ENCODE measurements at regions not wholly inside any gene's neighbourhood (a gene's known extent, or its start where the extent isn't known, plus 50 kb on each side); places are given as distances from the start of the nearest gene placed in this dataset.

DNA sequence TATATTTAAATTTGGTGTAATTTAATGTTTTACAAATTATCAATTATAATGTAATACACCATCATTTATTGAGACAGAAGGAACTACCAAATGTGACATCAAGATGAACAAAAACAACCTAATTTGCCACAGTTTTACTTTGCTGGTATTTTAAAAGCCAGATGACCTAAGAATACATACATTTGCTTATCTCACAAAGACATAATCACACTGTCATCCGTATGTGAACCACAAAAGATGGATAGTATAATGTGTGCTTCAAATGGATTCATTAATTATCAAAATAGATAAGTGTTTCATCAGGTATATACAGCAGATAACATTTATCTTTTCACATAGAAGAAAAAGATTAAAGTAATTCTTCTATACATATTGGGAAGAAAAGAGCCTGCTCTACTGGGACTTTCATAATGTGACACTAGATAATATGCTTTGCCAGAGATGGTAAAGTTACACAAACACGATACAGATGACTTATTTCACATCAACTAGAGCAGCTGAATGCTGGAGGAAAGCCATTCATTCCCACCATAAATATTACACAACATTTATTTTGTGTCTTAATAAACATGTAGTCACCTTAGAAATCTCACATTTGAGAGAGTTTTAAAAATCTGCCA, 278.5 kb downstream of the ISL1 start:
- ATAC-seq (ENCODE audit: low read depth) (no peak), DNase-seq (no peak)
- intact Hi-C loops (cut with micrococcal nuclease) (no loop called here), in situ Hi-C loops (cut with MboI; ENCODE audit: low sequenced_read_pairs) (no loop called here), dilution Hi-C loops (cut with HindIII; ENCODE audit: low sequenced_read_pairs, unreplicated experiment) (no loop called here)
- POLR2A ChIA-PET (ENCODE audit: unreplicated experiment), result no interaction called here
- WGBS, 2 experiments (ENCODE audit: extremely low coverage in 2 of 2, insufficient read length in 1 of 2), result no CpG with 5 or more reads among the region's 2 CpGs
- H3K4me2 ChIP-seq (ENCODE audit: low read depth, low read length), result no peak overlapping the region
- H3K4me1 ChIP-seq (ENCODE audit: control insufficient read depth, insufficient read depth, low read length), result no peaks in the 10 kb centered on the region
- H3K18ac ChIP-seq (ENCODE audit: low read depth, low read length), result no peak overlapping the region
- no peak overlapping the region for H3K14ac ChIP-seq (replicated peaks; ENCODE audit: low read depth, low read length)
- no peak overlapping the region for H2BK5ac ChIP-seq (ENCODE audit: low read depth, low read length, poor library complexity, severe bottlenecking)
- H3K4me3 ChIP-seq (ENCODE audit: insufficient read depth, low read depth, low read length), result no peak overlapping the region
- H3K27ac ChIP-seq (ENCODE audit: insufficient read depth, low read length), result no peak overlapping the region
- H3K4ac ChIP-seq (ENCODE audit: low read depth, low read length), result no peak overlapping the region
- TF ChIP-seq, protein P1, sequence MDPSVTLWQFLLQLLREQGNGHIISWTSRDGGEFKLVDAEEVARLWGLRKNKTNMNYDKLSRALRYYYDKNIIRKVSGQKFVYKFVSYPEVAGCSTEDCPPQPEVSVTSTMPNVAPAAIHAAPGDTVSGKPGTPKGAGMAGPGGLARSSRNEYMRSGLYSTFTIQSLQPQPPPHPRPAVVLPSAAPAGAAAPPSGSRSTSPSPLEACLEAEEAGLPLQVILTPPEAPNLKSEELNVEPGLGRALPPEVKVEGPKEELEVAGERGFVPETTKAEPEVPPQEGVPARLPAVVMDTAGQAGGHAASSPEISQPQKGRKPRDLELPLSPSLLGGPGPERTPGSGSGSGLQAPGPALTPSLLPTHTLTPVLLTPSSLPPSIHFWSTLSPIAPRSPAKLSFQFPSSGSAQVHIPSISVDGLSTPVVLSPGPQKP (IDR thresholded peaks at IDR 0.05; ENCODE audit: borderline replicate concordance, low read depth, low read length), result no peak
- TF ChIP-seq RCOR1 (IDR thresholded peaks at IDR 0.05; ENCODE audit: insufficient replicate concordance, low read length), result no peak
- TF ChIP-seq, protein P2, sequence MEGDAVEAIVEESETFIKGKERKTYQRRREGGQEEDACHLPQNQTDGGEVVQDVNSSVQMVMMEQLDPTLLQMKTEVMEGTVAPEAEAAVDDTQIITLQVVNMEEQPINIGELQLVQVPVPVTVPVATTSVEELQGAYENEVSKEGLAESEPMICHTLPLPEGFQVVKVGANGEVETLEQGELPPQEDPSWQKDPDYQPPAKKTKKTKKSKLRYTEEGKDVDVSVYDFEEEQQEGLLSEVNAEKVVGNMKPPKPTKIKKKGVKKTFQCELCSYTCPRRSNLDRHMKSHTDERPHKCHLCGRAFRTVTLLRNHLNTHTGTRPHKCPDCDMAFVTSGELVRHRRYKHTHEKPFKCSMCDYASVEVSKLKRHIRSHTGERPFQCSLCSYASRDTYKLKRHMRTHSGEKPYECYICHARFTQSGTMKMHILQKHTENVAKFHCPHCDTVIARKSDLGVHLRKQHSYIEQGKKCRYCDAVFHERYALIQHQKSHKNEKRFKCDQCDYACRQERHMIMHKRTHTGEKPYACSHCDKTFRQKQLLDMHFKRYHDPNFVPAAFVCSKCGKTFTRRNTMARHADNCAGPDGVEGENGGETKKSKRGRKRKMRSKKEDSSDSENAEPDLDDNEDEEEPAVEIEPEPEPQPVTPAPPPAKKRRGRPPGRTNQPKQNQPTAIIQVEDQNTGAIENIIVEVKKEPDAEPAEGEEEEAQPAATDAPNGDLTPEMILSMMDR (conservative IDR thresholded peaks at IDR 0.05; ENCODE audit: low read depth, low read length), result no peak
- no peak for TF ChIP-seq SMC3 (IDR thresholded peaks at IDR 0.05; ENCODE audit: low read depth, low read length)
- TF ChIP-seq, protein P3, sequence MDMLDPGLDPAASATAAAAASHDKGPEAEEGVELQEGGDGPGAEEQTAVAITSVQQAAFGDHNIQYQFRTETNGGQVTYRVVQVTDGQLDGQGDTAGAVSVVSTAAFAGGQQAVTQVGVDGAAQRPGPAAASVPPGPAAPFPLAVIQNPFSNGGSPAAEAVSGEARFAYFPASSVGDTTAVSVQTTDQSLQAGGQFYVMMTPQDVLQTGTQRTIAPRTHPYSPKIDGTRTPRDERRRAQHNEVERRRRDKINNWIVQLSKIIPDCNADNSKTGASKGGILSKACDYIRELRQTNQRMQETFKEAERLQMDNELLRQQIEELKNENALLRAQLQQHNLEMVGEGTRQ (IDR thresholded peaks at IDR 0.05; ENCODE audit: low read depth, low read length), result no peak
- TF ChIP-seq RAD21 (IDR thresholded peaks at IDR 0.05; ENCODE audit: low read length), result no peak
- no peak for TF ChIP-seq BHLHE40 (IDR thresholded peaks at IDR 0.05; ENCODE audit: low read depth, low read length)
- TF ChIP-seq MXI1 (IDR thresholded peaks at IDR 0.05; ENCODE audit: borderline replicate concordance, low read depth, low read length), result no peak
- no peak for TF ChIP-seq RFX5 (IDR thresholded peaks at IDR 0.05; ENCODE audit: low read depth, low read length)
- no peak for TF ChIP-seq MAZ (IDR thresholded peaks at IDR 0.05; ENCODE audit: borderline replicate concordance, low read depth, low read length)
- no peak for TF ChIP-seq POLR2A (IDR thresholded peaks at IDR 0.05; ENCODE audit: low read depth, low read length)
- TF ChIP-seq CHD1 (IDR thresholded peaks at IDR 0.05; ENCODE audit: low read depth, low read length), result no peak
- TF ChIP-seq NFE2L2 (IDR thresholded peaks at IDR 0.05; ENCODE audit: low read depth, low read length), result no peak
- no peaks in the 10 kb centered on the region for H3K36me3 ChIP-seq (ENCODE audit: control insufficient read depth, insufficient read depth, low read length)
- H3K56ac ChIP-seq (ENCODE audit: extremely low read depth, insufficient read depth, low read length), result no peak overlapping the region
- CTCF ChIA-PET, result no interaction called here
- H3K27me3 ChIP-seq (ENCODE audit: control insufficient read depth, insufficient read depth, low read length), result no peaks in the 10 kb centered on the region
- no peaks in the 10 kb centered on the region for H3K9me1 ChIP-seq (ENCODE audit: insufficient read depth, low read length)
- H3K79me1 ChIP-seq (ENCODE audit: low read depth in 1 of 2, low read length in 2 of 2), result no peaks in the 10 kb centered on the region
- H4K5ac ChIP-seq (ENCODE audit: low read depth, low read length), result no peak overlapping the region
- BruUV-seq (replicated peaks), result no TSS peak
- no peak overlapping the region for H2BK120ac ChIP-seq (ENCODE audit: low read depth, low read length)
- H4K91ac ChIP-seq (ENCODE audit: insufficient read depth, low read depth, low read length), result no peak overlapping the region
- no peak overlapping the region for H2BK20ac ChIP-seq (ENCODE audit: low read depth, low read length)
- H3K23ac ChIP-seq (ENCODE audit: low read depth, low read length), result no peak overlapping the region
- H2BK15ac ChIP-seq (ENCODE audit: low read depth, low read length), result no peak overlapping the region
- no peak overlapping the region for H3K9ac ChIP-seq (ENCODE audit: low read depth, low read length)
- peaks cover 2% of the 10 kb centered on the region; the same call in 1 of the 2 replicates for H3K9me3 ChIP-seq (ENCODE audit: control insufficient read depth, insufficient read depth, low read length)
- no peak overlapping the region for H2AK5ac ChIP-seq (ENCODE audit: low read depth, low read length)
- H2AFZ ChIP-seq (replicated peaks; ENCODE audit: low read length, poor library complexity), result no peak overlapping the region
- H4K20me1 ChIP-seq (ENCODE audit: insufficient read depth, low read length), result no peaks in the 10 kb centered on the region
- H2AK9ac ChIP-seq (replicated peaks; ENCODE audit: low read depth, low read length, poor library complexity), result no peak overlapping the region
- no peak overlapping the region for H4K8ac ChIP-seq (ENCODE audit: low read depth in 2 of 2, low read length in 2 of 2)
